A673 (cell line): ENCODE measurements at regions not wholly inside any gene's neighbourhood (a gene's known extent, or its start where the extent isn't known, plus 50 kb on each side); places are given as distances from the start of the nearest gene placed in this dataset.

ENCODE experiments used
- EZH2 ChIP-seq: fragments of 200-600 bp; sonication (generic); IDR thresholded peaks from 2 replicates; pipeline ENCODE4 v1.6.1; 2017; ENCODE audit warnings: borderline replicate concordance, low read depth, mild to moderate bottlenecking, mixed read lengths, antibody characterized with exemption, low read length; ENCODE audit not compliant: poor library complexity, severe bottlenecking
- TF ChIP-seq, protein P1 (sequence below): fragments of 300-800, 200-600 bp; sonication (generic); conservative IDR thresholded peaks from 2 replicates; pipeline ENCODE4 v1.5.1; 2017; ENCODE audit warnings: low read depth, mild to moderate bottlenecking, antibody characterized with exemption, low read length, moderate library complexity, mixed read lengths

DNA sequence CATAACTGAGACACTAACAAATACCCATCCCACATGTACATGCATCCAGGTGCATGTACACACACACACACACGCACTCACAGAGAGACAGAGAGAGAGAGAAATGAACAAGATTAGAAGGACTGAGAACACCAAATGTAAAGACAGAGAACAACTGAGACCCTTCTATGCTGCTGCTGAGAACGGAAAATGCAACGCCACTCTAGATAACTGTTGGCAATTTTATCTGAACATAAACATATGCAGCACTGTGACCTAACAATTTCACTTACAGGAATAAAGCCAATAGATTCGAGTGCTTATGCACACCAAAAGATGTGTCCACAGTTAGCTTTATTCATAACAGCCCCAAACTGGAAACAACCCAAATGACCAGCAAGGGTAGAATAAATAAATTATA, 103.8 kb upstream of the LY86 start:
- TF ChIP-seq, protein P1, sequence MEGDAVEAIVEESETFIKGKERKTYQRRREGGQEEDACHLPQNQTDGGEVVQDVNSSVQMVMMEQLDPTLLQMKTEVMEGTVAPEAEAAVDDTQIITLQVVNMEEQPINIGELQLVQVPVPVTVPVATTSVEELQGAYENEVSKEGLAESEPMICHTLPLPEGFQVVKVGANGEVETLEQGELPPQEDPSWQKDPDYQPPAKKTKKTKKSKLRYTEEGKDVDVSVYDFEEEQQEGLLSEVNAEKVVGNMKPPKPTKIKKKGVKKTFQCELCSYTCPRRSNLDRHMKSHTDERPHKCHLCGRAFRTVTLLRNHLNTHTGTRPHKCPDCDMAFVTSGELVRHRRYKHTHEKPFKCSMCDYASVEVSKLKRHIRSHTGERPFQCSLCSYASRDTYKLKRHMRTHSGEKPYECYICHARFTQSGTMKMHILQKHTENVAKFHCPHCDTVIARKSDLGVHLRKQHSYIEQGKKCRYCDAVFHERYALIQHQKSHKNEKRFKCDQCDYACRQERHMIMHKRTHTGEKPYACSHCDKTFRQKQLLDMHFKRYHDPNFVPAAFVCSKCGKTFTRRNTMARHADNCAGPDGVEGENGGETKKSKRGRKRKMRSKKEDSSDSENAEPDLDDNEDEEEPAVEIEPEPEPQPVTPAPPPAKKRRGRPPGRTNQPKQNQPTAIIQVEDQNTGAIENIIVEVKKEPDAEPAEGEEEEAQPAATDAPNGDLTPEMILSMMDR, result no peak
- no peak for TF ChIP-seq EZH2
